Kidney (tissue), 13 donors: ENCODE measurements at regions not wholly inside any gene's neighbourhood (a gene's known extent, or its start where the extent isn't known, plus 50 kb on each side); places are given as distances from the start of the nearest gene placed in this dataset.
A peak's percentile ranks its signal among the peaks of the same experiment; 100 is the strongest.

ENCODE experiments used
- DNase-seq, 5 donors: peaks; one replicate each; pipeline ENCODE4 v3.0.0-alpha.2; 2013 to 2020
- FAIRE-seq: peaks from 2 replicates; lab custom pipeline; 2012; peaks lifted over from hg19 to GRCh38; lab: Jason Lieb, UNC
- H3K27ac ChIP-seq, 2 donors: one replicate each; pipeline ENCODE4 v1.7.0; 2013; ENCODE audit warnings: low read depth in 2 of 2, low read length in 2 of 2, inconsistent platforms in 1 of 2
- H3K27me3 ChIP-seq: one replicate; pipeline ENCODE4 v1.7.1; 2013; ENCODE audit warnings: low read length, inconsistent platforms; ENCODE audit not compliant: control insufficient read depth, insufficient read depth
- H3K36me3 ChIP-seq, 3 donors: one replicate each; pipeline versions ENCODE4 v1.7.0 to v1.7.1; 2013; ENCODE audit warnings: low read length in 3 of 3, control low read depth in 1 of 3, inconsistent platforms in 1 of 3; ENCODE audit not compliant: insufficient read depth in 3 of 3, control insufficient read depth in 2 of 3
- H3K4me1 ChIP-seq, 3 donors: one replicate each; pipeline versions ENCODE4 v1.7.0 to v1.7.1; 2013; ENCODE audit warnings: low read length in 3 of 3, inconsistent platforms in 1 of 3, low read depth in 1 of 3; ENCODE audit not compliant: control insufficient read depth in 2 of 3, insufficient read depth in 2 of 3
- H3K4me3 ChIP-seq, 3 donors: one replicate each; pipeline versions ENCODE4 v1.7.0 to v1.8.1; 2013; ENCODE audit warnings: low read length in 3 of 3, control low read depth in 1 of 3, inconsistent platforms in 1 of 3
- H3K9ac ChIP-seq, 3 donors: one replicate each; pipeline versions ENCODE4 v1.7.0 to v1.7.1; 2013; ENCODE audit warnings: low read length in 3 of 3, control low read depth in 1 of 3, inconsistent platforms in 1 of 3
- H3K9me3 ChIP-seq, 3 donors: one replicate each; pipeline versions ENCODE4 v1.7.0 to v1.7.1; 2013; ENCODE audit warnings: low read length in 3 of 3, control low read depth in 1 of 3, inconsistent platforms in 1 of 3; ENCODE audit not compliant: control insufficient read depth in 2 of 3, insufficient read depth in 1 of 3
- intact Hi-C: fragments of 100-400 bp; cut with DNase I; formaldehyde crosslinking; loops from one replicate; pipeline ENCODE4 v1.11.1; 2022
- TF ChIP-seq, protein P1 (sequence below): IDR thresholded peaks from 3 replicates; pipeline ENCODE4 v1.5.1; 2012; ENCODE audit warnings: mild to moderate bottlenecking, moderate library complexity, borderline replicate concordance; ENCODE audit not compliant: insufficient read depth; ENCODE audit errors: extremely low read depth
- donor health status: control.
- donor health status: control.
- donor health status: control.
- donor health status: control.
- donor health status: control.
- donor health status: DM: yes; HTN: yes; CAD: no.
- donor health status: Normal renal cell carcinoma (clear cell type).

GRCh38 chr15:95409626-95410310 is 920.7 kb upstream of the NR2F2 start:
- no peaks in the 10 kb centered on the region for H3K36me3 ChIP-seq
- H3K27ac ChIP-seq: no peak overlapping the region
- TF ChIP-seq, protein P1, sequence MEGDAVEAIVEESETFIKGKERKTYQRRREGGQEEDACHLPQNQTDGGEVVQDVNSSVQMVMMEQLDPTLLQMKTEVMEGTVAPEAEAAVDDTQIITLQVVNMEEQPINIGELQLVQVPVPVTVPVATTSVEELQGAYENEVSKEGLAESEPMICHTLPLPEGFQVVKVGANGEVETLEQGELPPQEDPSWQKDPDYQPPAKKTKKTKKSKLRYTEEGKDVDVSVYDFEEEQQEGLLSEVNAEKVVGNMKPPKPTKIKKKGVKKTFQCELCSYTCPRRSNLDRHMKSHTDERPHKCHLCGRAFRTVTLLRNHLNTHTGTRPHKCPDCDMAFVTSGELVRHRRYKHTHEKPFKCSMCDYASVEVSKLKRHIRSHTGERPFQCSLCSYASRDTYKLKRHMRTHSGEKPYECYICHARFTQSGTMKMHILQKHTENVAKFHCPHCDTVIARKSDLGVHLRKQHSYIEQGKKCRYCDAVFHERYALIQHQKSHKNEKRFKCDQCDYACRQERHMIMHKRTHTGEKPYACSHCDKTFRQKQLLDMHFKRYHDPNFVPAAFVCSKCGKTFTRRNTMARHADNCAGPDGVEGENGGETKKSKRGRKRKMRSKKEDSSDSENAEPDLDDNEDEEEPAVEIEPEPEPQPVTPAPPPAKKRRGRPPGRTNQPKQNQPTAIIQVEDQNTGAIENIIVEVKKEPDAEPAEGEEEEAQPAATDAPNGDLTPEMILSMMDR: no peak
- peaks cover 0 to 2% (median 2%) of the 10 kb centered on the region in 3 donors for H3K4me1 ChIP-seq
- intact Hi-C loops: no loop called here
- no peak overlapping the region for H3K4me3 ChIP-seq
- no peak overlapping the region for H3K9ac ChIP-seq
- DNase-seq (peak in 4 of 5 donors; percentile 42 to 89 (median 78)), FAIRE-seq (no peak)
- H3K9me3 ChIP-seq: no peaks in the 10 kb centered on the region
- no peaks in the 10 kb centered on the region for H3K27me3 ChIP-seq

DNA sequence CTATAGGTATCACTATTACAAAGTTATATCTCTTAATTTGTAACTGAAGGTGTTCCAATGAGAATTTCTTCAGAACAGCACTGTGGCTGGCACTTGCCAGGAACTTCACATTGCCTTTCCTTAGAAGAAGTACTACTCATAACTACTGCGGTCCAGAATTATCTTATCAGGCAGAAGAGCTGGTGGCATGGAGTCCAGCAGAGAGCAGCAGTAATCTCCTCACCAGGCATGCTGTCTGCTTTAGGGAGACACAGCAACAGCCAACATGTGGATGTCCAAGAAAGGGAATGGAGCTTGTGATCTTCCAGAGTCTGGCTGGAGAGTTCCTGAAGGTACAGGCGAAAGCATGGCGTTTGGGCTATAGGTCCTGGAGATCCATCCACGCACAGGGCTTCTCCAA is 919.7 kb upstream of the NR2F2 start:
- Histone ChIP-seq H3K4me3 (no peak overlapping the region), H3K27me3 (no peaks in the 10 kb centered on the region), H3K36me3 (no peaks in the 10 kb centered on the region), H3K4me1 (peaks cover 0 to 2% (median 2%) of the 10 kb centered on the region in 3 donors), H3K27ac (no peak overlapping the region), H3K9me3 (no peaks in the 10 kb centered on the region), H3K9ac (no peak overlapping the region)
- DNase-seq (no peak), FAIRE-seq (no peak)
- intact Hi-C loops: no loop called here
- TF ChIP-seq, protein P1: no peak

GRCh38 chr15:95416576-95416975 is 913.9 kb upstream of the NR2F2 start:
- TF ChIP-seq, protein P1: no peak
- no peak for FAIRE-seq
- no peak overlapping the region for H3K4me3 ChIP-seq

More at GRCh38 chr15:95416576-95416975, 913.9 kb upstream of the NR2F2 start:
- no peaks in the 10 kb centered on the region for H3K4me1 ChIP-seq
- no peaks in the 10 kb centered on the region for H3K27me3 ChIP-seq
- intact Hi-C loops: no loop called here
- peak overlapping the region in 1 of 2 donors; percentile 41 for H3K27ac ChIP-seq
- no peaks in the 10 kb centered on the region for H3K9me3 ChIP-seq
- no peaks in the 10 kb centered on the region for H3K36me3 ChIP-seq
- no peak overlapping the region for H3K9ac ChIP-seq
- DNase-seq: no peak
